SJCRH30 (cell line): ENCODE measurements at regions not wholly inside any gene's neighbourhood (a gene's known extent, or its start where the extent isn't known, plus 50 kb on each side); places are given as distances from the start of the nearest gene placed in this dataset.
"Not testable (repeated sequence)": the region's sequence is repeated elsewhere in the genome, so short reads cannot be mapped to it uniquely, and the experiment has no call there.

Experiments used
- DNase-seq, 2 experiments: peaks; one replicate each; pipeline ENCODE4 v3.0.0-alpha.2; 2015 to 2020
- H3K27ac ChIP-seq: fragments of 250-450 bp; sonication (Bioruptor Pico); 2 replicates; pipeline ENCODE4 v1.5.1; 2020; ENCODE audit warnings: mild to moderate bottlenecking, moderate library complexity
- H3K27me3 ChIP-seq: fragments of 250-450 bp; sonication (Bioruptor Pico); 2 replicates; pipeline ENCODE4 v1.5.1; 2020; ENCODE audit warnings: mild to moderate bottlenecking, moderate library complexity
- H3K36me3 ChIP-seq: fragments of 250-450 bp; sonication (Bioruptor Pico); 2 replicates; pipeline ENCODE4 v1.5.1; 2020; ENCODE audit warnings: mild to moderate bottlenecking, moderate library complexity
- H3K4me1 ChIP-seq: fragments of 250-450 bp; sonication (Bioruptor Pico); 2 replicates; pipeline ENCODE4 v1.5.1; 2020; ENCODE audit warnings: mild to moderate bottlenecking, moderate library complexity
- H3K4me3 ChIP-seq: fragments of 250-450 bp; sonication (Bioruptor Pico); 2 replicates; pipeline ENCODE4 v1.5.1; 2020; ENCODE audit warnings: mild to moderate bottlenecking, moderate library complexity
- H3K9me3 ChIP-seq: fragments of 250-450 bp; sonication (Bioruptor Pico); replicated peaks from 2 replicates; pipeline ENCODE4 v1.5.1; 2020; ENCODE audit warnings: mild to moderate bottlenecking, moderate library complexity

DNA sequence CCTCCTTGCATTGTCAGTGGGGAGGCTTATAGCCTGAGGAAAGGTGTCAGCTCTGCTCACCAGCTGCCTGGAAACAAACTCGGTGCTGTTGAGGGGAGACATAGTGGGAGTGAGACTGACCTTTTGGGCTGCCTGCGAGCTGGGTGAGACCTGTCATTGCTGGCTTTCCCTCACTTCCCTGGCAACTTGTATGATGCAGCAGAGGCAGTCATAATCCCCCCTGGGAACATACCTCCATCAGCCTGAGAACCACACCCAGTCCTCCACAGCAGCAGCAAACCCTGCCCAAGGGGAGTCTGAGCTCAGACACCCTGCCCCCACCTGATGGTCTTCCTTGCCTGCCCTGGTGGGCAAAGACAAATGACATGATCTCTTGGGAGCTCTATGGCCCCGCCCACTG, 521.2 kb upstream of the IMPG1 start:
- no peak for DNase-seq
- no peaks in the 10 kb centered on the region for H3K4me1 ChIP-seq
- H3K36me3 ChIP-seq, result no peaks in the 10 kb centered on the region
- no peaks in the 10 kb centered on the region for H3K9me3 ChIP-seq
- no peak overlapping the region for H3K4me3 ChIP-seq
- H3K27me3 ChIP-seq, result no peaks in the 10 kb centered on the region
- no peak overlapping the region for H3K27ac ChIP-seq

DNA sequence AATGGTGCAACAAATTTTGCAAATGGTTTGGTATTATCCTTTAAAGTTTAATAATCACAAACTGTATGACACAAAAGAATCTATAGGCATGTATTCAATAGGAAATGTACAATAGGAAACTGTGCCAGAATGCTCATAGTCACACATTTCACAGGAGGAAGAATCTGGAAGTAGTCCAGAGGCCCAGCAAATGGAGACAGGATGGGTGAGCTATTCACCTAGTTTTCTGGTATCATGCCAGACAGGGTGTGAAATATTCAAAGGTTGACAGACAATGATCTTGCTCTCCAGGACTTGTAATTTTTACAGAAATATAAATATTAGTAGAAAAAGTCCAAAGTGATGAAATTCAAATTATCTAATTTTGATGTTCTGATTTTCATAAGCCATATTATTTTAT, 520.1 kb upstream of the IMPG1 start:
- no peak for DNase-seq
- H3K9me3 ChIP-seq, result no peaks in the 10 kb centered on the region
- no peaks in the 10 kb centered on the region for H3K36me3 ChIP-seq
- H3K27me3 ChIP-seq, result no peaks in the 10 kb centered on the region
- H3K4me1 ChIP-seq, result no peaks in the 10 kb centered on the region
- no peak overlapping the region for H3K27ac ChIP-seq
- H3K4me3 ChIP-seq, result no peak overlapping the region

DNA sequence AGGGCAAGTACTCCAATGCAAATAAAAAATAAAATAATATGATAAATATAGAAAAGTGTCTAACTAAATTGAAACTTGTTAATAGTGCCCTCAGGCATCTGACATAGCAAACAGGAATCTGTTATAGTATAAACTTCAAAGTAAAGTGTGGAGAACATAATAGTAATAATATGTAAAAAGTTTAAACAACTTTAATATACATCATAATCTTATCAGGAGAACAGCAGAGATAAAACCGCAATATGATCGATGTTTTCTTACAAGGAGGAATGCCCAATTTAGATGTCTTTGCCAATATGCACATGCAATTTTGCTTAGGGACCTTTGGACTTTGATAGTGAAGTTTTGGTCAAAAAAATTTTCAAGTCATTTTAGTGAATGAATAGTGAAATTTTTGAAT, 514.8 kb upstream of the IMPG1 start:
- no peak for DNase-seq
- Histone ChIP-seq H3K4me3 (no peak overlapping the region), H3K9me3 (no peaks in the 10 kb centered on the region)

DNA sequence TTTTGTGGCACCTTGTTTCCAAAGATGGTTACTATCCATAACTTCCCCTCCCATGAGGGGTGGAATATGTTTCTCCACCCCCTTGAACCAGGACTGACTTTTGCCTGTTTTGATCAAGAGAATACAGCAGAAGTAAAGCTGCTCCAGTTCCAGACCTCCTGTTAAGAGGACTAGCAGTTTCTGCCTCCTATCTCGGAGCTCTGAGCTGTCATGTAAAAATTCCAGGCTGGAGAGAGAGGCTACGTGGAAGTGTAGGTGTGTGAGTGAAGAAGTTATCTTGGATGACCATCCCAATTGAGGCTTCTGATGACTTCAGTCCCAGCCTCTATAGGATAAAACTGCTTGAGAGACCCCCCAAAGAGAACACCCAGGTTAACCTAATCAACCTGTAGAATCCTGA, 511.7 kb upstream of the IMPG1 start:
- no peak for DNase-seq
- Histone ChIP-seq H3K9me3 (no peaks in the 10 kb centered on the region), H3K36me3 (no peaks in the 10 kb centered on the region), H3K4me1 (no peaks in the 10 kb centered on the region), H3K27me3 (no peaks in the 10 kb centered on the region), H3K27ac (no peak overlapping the region), H3K4me3 (no peak overlapping the region)

More for the DNA sequence above, 514.8 kb upstream of the IMPG1 start:
- H3K4me1 ChIP-seq, result no peaks in the 10 kb centered on the region
- no peaks in the 10 kb centered on the region for H3K27me3 ChIP-seq
- H3K27ac ChIP-seq, result no peak overlapping the region
- no peaks in the 10 kb centered on the region for H3K36me3 ChIP-seq

DNA sequence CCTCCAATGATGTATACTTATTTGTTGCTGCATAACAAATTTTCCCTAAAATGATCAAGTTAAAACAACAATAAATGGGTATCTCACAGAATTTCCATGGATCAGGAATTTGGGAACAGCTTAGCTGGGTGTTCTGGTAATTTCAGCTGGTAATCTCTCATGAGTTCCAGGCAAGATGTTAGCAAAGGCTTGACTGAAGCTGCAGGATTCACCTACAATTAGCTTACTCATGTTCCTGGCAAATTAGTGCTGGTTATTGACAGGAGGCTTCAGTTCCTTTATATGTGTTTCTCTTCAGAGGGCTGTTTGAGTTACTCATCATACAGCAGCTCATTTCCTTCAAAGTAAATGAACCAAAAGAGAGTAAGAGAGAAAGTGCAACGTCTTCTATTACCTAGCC, 506.3 kb upstream of the IMPG1 start:
- H3K4me3 ChIP-seq, result no peak overlapping the region
- H3K4me1 ChIP-seq, result no peaks in the 10 kb centered on the region
- no peak for DNase-seq
- no peaks in the 10 kb centered on the region for H3K9me3 ChIP-seq
- H3K27ac ChIP-seq, result no peak overlapping the region
- no peaks in the 10 kb centered on the region for H3K36me3 ChIP-seq
- no peaks in the 10 kb centered on the region for H3K27me3 ChIP-seq

DNA sequence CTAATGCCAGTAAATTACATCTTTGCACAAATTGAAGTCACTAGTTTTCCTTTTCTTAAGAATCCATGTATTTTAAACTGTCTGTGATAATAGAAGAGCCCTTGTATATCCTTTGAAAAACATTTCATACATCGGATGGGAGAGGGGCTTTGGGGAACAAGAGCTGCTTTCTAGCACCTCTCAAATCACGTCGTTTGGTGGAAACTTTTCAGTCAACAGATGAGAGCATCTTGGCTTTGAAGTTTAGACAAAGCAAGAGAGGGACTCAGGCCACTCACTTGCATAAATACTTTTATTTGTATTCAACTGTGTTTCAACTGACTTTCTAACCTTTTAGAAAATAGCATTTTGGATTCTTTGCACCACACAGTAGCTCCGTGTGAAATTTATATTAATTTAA, 502.3 kb upstream of the IMPG1 start:
- Histone ChIP-seq H3K4me1 (no peaks in the 10 kb centered on the region), H3K9me3 (no peaks in the 10 kb centered on the region), H3K4me3 (no peak overlapping the region), H3K27me3 (no peaks in the 10 kb centered on the region), H3K27ac (no peak overlapping the region), H3K36me3 (no peaks in the 10 kb centered on the region)
- DNase-seq, result no peak

DNA sequence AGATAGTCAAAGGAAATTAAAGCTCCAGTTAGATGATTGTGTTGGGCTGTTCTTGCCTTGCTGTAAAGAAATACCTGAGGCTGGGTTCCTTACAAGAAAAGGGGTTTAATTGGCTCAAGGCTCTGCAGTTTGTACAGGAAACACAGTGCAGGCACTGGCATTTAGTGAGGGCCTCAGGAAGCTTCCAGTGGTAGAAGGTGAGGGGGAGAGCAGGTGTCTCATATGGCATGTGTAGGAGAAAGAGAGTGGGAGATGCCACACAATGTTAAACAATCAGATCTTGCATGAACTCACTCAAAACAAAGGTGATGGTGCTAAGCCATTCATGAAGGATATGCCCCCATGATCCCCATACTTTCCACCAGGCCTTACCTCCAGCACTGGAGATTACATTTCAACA, 493.5 kb upstream of the IMPG1 start:
- Histone ChIP-seq H3K27ac (no peak overlapping the region), H3K9me3 (no peaks in the 10 kb centered on the region), H3K27me3 (no peaks in the 10 kb centered on the region), H3K4me1 (no peaks in the 10 kb centered on the region), H3K36me3 (no peaks in the 10 kb centered on the region), H3K4me3 (no peak overlapping the region)
- no peak for DNase-seq

DNA sequence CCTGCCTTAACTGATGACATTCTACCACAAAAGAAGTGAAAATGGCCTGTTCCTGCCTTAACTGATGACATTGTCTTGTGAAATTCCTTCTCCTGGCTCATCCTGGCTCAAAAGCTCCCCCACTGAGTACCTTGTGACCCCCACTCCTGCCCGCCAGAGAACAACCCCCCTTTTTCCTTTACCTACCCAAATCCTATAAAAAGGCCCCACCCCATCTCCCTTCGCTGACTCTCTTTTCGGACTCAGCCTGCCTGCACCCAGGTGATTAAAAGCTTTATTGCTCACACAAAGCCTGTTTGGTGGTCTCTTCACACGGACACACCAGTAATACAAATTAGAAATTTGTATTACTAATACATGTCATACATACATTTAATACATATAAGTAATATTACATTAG, 489.9 kb upstream of the IMPG1 start:
- not testable (repeated sequence) for H3K27ac ChIP-seq, H3K27me3 ChIP-seq, H3K4me3 ChIP-seq, DNase-seq, H3K9me3 ChIP-seq, H3K4me1 ChIP-seq, H3K36me3 ChIP-seq

DNA sequence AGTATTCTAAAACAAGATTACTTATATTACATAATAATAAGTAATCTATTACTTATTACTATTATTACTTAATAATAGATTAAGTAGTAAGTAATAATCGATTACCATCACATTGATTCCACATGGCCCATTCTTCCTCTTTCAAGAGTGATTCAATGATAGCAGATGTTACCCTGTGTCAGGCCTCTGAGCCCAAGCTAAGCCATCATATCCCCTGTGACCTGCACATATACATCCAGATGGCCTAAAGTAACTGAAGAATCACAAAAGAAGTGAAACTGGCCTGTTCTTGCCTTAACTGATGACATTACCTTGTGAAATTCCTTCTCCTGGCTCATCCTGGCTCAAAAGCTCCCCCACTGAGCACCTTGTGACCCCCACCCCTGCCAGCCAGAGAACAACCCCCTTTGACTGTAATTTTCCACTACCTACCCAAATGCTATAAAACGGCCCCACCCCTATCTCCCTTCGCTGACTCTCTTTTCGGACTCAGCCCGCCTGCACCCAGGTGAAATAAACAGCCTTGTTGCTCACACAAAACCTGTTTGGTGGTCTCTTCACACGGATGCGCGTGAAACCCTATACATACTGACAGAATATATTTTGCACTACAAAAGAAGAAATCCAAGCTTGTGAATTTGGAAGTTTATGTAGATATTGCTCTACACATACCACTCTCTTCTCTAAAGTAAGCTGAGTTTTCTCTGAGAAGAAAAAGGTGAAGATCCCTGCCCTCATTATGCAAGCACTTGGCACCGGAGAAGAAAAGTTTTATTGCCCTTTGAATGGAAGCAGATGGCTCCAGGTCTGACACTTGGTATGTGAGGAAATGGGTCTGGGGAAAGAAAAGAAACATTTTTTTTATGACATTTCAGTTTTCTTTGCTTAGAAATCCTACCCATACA, 488.6 kb upstream of the IMPG1 start:
- DNase-seq, H3K4me3 ChIP-seq, H3K27ac ChIP-seq, H3K36me3 ChIP-seq, H3K4me1 ChIP-seq, H3K9me3 ChIP-seq, H3K27me3 ChIP-seq: not testable (repeated sequence)

DNA sequence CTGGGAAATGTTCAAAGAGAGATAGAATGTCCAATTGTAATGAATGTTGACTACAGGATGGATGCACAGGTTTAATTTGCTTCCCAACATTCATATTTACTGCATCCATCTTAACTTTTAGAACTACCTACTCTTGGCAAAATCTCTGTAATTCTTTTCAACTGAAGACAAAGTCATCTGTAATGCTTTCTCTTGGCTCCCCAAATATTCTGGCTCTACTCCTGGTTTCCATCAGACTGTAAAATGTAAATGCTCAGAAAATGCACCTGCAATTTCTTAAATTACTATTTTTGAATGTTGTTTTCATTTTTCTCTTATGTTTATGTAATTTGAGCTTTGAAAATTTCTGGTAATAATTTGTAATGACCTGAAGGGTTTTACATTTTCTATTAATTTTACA, 480.8 kb upstream of the IMPG1 start:
- Histone ChIP-seq H3K27ac (no peak overlapping the region), H3K36me3 (no peaks in the 10 kb centered on the region), H3K27me3 (no peaks in the 10 kb centered on the region), H3K4me3 (no peak overlapping the region), H3K4me1 (no peaks in the 10 kb centered on the region), H3K9me3 (no peaks in the 10 kb centered on the region)
- DNase-seq, result no peak

DNA sequence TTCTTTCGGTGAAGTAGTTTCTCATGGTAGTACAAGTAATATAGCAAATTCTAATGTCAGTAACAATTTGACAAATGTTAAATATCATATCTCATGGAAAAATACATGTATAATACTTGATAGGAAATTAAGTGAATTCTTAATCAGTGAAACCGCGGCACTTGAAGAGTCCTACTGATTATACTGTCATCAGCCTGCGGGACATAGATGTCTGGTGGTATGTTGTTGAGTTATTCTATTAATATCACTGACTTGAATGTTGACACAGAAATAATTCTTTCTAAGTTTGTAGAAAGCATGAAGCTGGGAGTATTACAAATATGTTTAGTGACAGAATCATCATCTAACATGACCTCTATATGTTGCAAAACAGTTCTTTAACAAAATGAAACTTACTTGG, 479.8 kb upstream of the IMPG1 start:
- Histone ChIP-seq H3K4me3 (no peak overlapping the region), H3K4me1 (no peaks in the 10 kb centered on the region), H3K36me3 (no peaks in the 10 kb centered on the region), H3K9me3 (no peaks in the 10 kb centered on the region), H3K27ac (no peak overlapping the region), H3K27me3 (no peaks in the 10 kb centered on the region)
- no peak for DNase-seq

DNA sequence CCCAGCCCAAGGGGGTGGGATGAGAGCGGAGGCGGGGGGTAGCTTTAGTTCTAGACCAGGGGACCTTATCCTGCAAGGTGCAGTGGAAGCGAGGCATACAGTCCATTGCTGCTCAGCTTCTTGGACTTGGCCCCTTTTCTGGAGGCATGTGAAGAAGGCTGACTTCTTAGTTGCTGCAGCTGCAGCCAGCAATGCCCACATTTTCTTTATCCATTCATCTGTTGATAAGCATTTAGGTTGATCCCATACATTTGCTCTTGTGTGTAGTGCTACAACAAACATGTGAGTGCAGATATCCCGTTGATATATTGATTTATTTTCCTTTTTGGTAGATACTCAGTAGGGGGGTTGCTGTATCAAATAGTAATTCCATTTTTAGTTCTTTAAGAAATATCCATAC, 461.2 kb upstream of the IMPG1 start:
- H3K4me1 ChIP-seq, result no peaks in the 10 kb centered on the region
- no peak for DNase-seq
- H3K27ac ChIP-seq, result no peak overlapping the region

DNA sequence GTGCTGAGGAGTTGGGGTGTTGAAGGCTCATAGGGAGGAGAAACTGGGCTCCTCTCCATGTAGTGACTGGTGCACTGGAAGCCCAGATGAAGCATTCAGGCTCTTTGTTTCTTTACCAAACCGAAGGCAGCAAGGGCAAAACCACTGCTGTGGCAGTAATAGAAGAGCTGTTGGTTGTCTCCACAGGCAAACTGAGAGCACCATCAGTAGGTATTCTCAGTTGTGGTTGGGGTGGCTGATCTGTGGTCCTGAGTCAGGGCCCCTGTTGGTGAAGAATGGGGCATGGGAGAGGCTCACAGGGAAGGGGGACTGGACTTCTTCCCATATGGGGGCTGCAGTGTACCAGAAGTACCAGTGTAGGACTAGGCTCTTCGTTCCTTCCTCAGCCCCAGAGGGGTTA, 460.2 kb upstream of the IMPG1 start:
- Histone ChIP-seq H3K36me3 (no peaks in the 10 kb centered on the region), H3K27ac (no peak overlapping the region), H3K4me1 (no peaks in the 10 kb centered on the region), H3K27me3 (no peaks in the 10 kb centered on the region), H3K4me3 (no peak overlapping the region), H3K9me3 (no peaks in the 10 kb centered on the region)
- no peak for DNase-seq

More for the DNA sequence above, 461.2 kb upstream of the IMPG1 start:
- H3K9me3 ChIP-seq, result no peaks in the 10 kb centered on the region
- H3K27me3 ChIP-seq, result no peaks in the 10 kb centered on the region
- no peak overlapping the region for H3K4me3 ChIP-seq
- H3K36me3 ChIP-seq, result no peaks in the 10 kb centered on the region

DNA sequence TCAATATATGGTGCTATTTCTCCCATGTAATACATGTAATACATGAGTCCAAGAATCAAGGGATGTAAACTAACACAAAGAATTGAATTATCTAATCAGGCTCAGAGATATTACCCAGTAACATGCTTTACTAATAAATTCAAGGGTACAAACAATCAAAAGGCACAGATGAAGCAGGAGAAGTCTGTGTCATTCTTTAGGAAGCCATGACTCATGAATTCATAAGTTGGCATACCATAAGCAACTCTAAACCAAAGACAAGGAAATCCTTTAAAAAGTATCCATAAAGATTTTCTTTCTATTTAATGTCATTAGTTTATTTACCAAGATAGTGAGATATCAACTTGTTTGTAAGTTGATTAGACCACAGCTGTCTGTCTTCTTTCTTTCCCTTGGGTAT, 446.0 kb upstream of the IMPG1 start:
- no peak for DNase-seq
- Histone ChIP-seq H3K4me3 (no peak overlapping the region), H3K27me3 (no peaks in the 10 kb centered on the region), H3K9me3 (no peaks in the 10 kb centered on the region), H3K36me3 (no peaks in the 10 kb centered on the region), H3K4me1 (no peaks in the 10 kb centered on the region), H3K27ac (no peak overlapping the region)

DNA sequence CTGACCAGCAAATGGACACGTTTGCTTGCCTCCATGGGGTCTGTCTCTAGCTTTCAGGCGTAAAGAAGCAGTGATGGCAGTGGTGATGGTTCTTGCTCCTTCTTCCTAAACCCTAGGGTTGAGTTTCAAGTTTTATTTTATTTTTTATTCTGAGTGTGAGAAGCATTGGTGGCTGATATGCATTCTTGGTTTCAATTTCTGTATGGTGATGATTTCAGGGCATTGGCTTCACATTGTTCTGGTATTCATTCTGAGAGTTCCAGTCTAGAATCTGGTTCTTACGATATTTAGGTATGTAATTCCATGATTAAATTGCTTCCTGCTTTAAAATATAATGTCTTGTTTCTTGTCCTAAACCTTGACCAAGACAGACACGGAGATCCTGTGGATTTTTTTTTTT, 444.5 kb upstream of the IMPG1 start:
- no peak for DNase-seq
- Histone ChIP-seq H3K9me3 (no peaks in the 10 kb centered on the region), H3K27ac (no peak overlapping the region), H3K36me3 (no peaks in the 10 kb centered on the region), H3K4me3 (no peak overlapping the region), H3K27me3 (no peaks in the 10 kb centered on the region), H3K4me1 (no peaks in the 10 kb centered on the region)

DNA sequence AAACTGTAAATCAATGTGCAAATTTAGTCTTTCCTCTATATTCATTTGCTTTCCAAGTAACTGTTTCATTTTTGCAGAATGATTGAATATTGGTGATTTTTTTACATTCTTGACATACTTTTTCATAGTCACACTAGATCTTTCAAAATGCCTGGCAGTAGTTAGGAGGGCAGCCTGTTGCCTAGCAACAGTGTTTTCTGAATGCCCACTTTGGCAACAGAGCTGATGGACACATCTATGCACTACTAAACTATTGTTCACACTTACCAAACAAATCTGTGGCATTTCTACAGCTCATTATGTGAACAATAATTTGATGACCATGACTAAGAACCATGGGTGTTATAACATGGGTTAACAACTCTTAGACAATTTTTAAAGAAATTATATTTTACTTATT, 438.0 kb upstream of the IMPG1 start:
- Histone ChIP-seq H3K27me3 (no peaks in the 10 kb centered on the region), H3K9me3 (no peaks in the 10 kb centered on the region), H3K36me3 (no peaks in the 10 kb centered on the region), H3K4me3 (no peak overlapping the region), H3K27ac (no peak overlapping the region), H3K4me1 (no peaks in the 10 kb centered on the region)
- no peak for DNase-seq
